HG03095 (cell line): ENCODE measurements at regions not wholly inside any gene's neighbourhood (a gene's known extent, or its start where the extent isn't known, plus 50 kb on each side); places are given as distances from the start of the nearest gene placed in this dataset.
"Not testable (repeated sequence)": the region's sequence is repeated elsewhere in the genome, so short reads cannot be mapped to it uniquely, and the experiment has no call there.

Source experiments
- ATAC-seq: cut with Tn5 transposase; IDR thresholded peaks from one replicate; pipeline ENCODE4 v1.9.1; 2021; ENCODE audit warnings: moderate library complexity; ENCODE audit not compliant: unreplicated experiment

DNA sequence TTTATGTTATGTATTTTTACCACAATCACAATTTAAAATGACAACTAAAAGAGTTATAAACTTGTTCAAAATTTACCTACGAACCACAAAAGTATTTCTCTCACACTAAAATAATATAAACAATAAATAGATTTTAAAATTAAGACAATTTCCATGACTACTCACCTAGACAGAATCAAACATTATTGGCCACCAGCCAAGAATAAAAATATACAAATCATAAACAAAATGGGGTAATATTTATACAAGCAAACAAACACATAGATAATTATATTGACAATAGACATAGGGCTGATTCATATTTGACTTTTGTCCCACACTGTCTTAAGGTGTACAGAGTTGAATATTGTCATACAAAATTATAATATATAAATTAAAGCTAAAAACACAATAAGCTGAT is 119.6 kb upstream of the ZNF92 start:
- no peak for ATAC-seq

DNA sequence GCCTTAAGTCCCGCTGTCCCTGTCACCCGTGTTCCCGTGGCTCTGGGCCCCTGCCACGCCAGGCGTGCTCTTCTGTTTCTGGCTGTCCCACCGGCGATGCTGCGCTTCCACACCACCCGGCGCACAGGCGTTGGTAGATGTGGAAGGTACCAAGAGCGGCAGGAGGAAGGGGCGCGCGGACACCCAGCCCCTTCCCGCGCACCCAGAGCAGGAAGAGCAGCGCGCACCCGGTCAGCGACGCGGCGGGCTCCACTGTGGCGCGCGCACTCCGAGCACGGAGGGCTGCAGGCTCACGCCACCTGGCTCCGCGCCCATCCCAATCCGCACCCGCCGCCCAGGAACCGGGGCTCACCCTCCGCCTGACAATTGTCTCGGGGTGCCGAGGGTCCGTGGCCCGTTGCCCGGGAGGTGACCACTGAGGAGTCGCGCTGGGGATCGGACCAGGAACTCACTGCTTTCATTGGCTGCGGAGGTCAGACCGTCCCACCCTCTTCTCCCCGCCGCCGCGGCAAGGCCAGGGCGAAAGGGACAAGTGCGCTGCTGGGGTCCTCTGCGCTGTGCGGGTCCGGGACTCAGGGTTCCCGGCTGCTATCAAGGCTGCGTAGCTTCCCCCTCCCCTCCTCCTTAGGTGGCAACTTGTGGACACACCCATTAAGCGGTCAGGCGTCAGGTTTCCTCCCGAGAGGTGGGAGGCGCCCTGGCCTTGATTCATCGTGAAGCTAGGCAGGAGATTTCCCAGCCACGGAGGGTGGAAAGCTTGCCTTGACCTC is 121.6 kb upstream of the ZNF92 start:
- no peak for ATAC-seq

DNA sequence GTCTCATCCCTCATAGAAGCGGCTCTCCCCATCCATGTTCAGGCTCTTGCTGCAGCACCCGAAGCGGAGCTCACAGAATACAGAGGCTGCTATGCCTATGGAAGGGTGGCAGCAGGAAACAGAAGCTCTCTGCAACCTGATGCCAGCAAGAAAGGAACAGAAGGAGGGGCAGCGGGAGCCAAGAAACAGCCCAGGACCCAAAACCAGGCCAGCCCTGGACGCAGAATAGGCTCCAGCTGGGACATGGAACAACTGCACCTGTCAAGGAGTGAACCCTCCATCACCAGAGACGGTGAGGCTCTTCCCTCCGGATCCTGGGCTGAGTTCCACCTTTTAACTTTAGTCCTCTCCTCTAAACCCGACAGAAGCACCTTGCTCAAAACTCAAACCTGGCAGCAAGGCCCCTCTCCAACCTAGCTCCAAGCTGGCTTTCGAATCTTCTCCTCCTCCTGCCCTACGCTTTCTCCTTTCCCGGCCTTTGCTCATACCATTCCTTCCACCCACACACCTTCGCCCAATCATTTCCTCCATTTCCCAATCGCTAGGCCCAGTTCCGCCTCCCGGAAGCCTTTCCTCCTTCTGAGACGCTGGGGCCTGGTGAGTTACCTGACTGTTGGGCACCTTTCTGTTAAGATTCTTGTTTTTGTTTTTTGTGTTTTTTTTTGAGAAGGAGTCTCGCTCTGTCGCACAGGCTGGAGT is 122.8 kb upstream of the ZNF92 start:
- no peak for ATAC-seq

DNA sequence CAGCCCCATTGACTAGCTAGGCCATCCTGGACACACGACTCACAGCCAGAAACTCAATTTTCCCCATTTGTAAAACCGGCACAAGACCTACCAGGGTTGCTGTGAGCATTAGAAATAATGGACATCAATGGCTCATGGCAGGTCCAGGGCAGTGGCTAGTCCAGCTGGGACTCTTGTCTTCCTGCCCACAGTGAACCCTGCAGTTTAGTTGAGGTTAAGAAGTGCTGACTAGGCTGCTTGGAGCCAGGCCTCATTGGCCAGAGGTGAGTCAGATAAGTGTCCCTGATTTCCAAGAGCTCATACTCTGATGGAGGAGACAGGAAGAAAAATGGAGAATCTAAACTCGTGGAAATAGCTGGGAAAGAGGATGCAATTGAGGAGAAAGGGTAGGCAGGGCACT is 123.4 kb upstream of the ZNF92 start:
- ATAC-seq, result no peak

DNA sequence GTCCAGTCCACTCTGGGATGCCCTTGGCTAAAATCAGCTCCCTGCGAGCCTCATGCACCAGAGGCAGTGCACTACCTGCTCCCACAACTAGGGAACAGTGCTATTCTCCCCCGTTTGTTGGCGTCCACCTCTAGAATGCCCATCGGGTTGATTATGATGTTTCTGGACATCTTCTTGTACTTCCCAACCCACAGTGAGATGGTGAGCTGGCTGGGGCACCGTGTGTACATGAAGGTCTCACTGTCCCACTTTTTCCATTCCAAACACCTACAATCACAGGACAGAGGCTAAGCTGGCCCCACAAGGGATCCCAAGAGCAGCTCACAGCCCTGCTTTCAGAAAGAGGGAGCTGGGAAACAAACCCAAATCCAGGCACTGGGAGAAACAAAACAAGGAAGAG is 126.2 kb upstream of the ZNF92 start:
- no peak for ATAC-seq

DNA sequence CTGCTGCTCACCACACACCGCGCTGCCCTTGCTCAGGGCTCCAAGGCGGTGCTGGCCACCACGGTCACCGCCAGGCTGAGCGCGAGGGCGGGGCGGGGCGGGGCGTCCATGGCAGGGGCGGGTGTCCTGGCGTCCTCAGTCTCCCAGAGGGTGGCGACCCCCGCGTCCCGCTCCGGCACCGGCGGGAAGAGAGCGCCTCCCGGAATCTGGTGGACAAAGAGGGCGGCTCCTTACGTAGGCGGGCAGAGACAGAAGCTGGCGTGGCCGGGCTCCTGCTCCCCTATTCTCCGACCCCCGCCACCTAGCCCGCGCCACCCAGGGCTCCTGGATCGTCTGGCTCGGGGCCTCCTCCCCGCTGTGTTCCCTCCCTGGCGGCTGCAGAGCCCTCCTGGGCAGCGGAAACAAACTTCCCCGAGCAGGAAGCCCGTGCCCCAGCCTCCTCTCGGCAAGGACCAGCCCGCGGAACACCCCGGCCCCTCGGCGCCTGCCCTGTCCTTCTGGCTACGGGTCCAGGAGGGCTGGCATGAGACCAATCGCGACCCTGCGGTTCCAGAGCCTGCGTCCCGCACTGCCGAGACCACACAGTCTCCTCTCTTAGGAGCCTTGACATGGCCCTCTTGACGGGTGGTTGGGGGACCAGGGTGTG is 133.8 kb upstream of the ZNF92 start:
- ATAC-seq, result no peak

DNA sequence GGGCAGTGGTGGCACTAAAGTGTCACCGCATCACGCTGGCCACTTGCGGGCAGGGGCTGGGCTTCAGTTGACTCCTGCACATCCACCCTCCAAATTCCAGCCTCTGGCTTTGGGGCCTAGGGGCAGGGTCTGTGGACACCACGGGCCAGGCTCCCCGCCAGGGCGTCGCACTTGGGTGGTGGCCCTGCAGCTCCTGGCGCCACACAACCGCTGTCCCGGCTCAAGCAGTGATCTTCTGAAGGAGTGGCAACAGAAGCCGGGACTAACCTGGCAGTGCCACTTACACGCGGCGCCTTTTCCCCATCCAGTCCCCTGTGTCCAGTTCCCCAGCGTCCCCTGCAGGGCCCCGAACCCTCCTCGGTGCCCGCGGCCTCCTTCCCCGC is 134.3 kb upstream of the ZNF92 start:
- no peak for ATAC-seq

DNA sequence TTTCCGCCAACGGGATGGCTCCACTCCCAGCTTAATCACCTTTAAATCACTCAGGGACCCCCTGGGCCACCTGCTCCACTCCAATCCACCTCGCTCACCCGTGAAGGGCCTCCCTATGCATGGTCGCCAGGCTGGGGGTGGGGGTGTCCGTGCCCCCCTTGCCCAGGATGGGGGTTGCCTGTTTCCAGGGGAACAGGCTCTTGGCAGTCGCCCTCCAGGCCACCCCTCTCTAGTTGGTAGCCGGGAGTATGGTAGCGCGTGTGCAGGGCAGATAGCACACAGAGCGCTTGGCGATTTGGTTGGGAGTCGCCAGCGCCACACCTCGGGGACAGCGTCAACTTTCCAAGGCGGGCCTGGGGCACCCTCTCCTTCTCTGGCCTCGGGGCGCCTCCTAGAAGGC is 134.9 kb upstream of the ZNF92 start:
- no peak for ATAC-seq

DNA sequence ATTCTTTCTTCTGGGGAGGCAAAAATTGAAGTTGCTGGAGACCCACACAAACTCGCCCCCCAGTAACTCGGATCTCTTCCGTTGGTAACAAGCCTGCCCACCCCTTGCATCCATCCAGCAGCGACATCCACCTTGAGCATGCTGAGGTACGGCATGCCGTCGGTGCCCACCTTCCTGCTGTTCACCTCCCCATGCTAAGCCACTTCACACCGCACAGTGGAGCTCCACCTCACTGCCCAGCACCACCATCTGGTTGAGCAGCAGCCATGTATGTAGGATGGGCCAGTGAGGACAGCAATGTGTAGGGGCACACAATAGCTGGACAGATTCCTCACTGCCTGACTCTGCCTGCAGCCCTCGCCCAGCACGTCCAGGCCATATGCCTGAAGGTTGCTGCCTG is 138.1 kb upstream of the ZNF92 start:
- no peak for ATAC-seq

DNA sequence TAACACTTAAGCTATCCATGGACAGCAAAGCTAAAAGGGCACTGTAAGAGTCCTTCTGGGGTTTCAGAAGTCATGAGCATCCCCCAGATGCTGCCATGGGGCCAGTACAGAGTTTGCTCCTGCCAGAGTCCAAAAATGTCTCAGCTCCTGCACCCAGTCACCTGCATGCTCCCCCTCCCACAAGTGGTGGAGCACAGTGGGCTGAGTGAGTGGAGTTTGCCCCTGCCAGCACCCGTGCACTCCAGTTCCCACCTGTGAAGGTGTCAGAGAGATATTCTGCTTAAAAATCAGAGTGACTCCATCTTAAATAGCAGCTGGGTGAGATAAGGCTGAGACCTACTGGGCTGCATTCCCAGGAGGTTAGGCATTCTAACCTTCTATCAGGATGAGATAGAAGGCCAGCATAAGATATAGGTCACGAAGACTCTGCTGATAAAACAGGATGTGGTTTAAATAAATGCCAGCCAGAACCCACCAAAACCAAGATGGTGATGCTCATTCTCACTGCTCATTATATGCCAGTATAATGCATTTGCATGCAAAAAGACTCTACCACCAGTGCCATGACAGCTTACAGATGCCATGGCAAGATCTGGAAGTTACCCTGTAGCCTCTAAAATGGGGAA is 140.1 kb upstream of the ZNF92 start:
- no peak for ATAC-seq

DNA sequence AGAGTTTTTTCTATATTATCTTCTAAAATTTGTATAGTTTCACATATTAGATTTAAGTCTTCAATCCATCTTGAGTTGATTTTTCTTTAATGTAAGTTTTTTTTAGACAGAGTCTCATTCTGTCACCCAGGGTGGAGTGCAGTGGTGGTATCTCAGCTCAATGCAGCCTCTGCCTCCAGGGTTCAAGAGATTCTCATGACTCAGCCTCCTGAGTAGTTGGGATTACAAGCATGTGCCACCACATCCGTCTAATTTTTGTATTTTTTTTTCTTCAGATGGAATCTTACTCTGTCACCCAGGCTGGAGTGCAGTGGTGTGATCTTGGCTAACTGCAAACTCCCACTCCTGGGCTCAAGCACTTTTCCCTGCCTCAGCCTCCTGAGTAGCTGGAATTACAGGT is 143.4 kb upstream of the ZNF92 start:
- no peak for ATAC-seq

DNA sequence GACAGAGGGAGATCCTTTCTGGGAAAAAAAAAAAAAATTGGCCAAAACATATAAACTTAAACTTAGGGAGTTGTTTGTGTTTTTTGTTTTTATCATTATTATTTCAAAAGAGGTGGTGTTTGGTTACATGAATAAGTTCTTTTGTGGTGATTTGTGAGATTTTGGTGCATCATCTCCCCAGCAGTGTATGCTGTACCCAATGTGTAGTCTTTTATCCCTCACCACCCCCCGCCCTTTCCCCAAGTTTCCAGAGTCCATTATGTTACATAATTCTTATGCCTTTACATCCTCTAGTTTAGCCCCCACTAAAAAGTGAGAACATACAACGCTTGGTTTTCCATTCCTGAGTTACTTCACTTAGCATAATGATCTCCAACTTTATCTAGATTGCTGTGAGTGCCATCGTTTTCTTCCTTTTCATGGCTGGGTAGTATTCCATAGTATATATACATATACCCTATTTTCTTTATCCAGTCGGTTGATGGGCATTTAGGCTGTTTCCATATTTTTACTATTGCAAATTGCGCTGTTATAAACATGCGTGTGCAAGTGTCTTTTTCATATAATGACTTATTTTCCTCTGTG is 148.1 kb upstream of the ZNF92 start:
- ATAC-seq, result no peak

DNA sequence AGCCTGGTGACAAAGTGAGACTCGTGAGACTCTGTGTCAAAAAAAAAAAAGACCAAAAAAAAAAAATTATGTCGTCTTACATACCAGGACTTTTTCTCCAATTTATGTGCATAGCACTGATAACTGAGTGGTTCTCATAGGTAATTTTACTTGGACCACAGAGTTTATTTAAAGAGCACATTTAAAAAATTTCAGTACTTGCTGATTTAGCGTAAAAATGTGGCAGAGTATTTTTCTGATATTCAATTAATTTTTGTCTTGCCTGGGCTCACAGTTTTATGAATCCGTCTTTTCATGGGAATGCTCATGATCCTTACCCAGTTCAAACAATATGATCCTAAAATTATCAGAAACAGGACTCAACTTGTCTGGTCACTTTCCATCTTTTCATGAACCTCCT is 151.0 kb upstream of the ZNF92 start:
- ATAC-seq, result no peak

DNA sequence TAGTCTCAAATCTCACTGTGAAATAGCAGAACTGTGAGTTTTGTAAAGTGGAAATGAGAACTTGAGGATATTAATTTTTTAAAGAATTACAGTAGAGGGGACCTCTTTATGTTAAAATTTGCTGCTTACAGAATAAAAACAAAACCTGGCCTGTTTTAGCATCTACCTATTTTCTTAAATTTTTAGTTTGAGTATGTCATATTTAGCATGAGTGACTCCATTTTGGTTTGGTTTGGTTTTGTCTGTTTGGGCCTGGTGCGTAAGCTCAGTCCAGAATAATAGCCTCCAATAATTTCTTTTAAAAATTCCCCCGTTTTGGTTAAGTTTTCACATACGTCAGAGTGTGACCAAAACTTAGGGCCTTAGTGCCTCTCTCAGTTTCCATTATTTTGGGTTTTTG is 152.0 kb upstream of the ZNF92 start:
- ATAC-seq, result no peak

DNA sequence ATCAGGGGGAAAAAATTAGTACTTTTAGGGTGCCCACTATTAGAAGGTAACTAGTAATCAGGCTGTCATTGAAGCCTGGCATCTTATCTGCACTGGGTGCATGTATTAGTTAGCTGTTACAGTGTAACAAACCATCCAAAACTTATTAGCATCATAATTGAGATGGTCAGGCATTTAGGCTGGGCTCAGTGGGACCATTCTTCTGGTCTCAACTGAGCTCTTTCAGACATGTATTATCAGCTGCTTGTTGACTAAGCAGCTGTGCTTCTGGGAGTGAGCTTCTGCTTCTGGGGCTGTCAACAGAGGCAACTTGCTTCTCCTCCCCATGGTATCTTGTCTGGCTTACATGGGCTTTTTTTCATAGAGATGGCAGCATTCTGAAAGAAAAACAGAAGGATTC is 154.0 kb upstream of the ZNF92 start:
- no peak for ATAC-seq

DNA sequence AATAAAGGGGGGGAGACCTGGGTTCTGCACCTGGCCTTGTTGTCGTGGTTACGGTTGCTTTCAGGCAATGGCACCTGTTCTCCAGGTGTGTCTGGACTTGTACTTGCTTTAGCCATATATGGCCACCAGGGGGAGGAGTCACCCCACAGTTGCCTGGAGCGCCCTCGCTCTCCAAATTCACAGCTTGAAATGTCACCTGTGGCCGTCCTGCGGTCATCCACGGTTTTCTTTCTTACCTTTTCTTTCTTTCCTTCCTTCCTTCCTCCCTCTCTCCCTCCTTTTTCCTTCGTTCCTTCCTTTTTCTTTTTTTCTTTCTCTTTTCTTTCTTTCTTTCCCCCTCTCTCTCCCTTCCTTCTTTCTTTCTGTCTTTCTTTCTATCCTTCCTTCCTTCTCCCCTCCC is 157.2 kb upstream of the ZNF92 start:
- peak; percentile 70 for ATAC-seq

DNA sequence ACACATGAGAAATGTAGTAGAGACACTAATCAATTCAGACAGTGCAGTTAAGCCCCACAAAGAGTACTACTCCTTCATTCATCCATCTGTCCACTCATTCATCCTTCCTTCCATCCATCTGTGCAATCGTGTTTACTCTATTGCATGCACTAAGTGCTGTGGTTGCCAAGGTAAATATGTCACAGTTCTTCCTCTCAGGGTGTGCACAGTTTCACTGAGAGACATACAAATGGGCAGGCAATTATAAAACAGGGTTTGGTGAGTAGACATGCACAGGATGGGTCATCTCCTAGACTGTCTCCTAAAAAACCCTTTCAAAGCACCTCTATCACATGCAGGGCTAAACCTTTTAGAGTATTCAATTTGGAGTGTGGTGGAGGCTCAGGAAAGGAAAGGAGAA is 160.4 kb upstream of the ZNF92 start:
- not testable (repeated sequence) for ATAC-seq

DNA sequence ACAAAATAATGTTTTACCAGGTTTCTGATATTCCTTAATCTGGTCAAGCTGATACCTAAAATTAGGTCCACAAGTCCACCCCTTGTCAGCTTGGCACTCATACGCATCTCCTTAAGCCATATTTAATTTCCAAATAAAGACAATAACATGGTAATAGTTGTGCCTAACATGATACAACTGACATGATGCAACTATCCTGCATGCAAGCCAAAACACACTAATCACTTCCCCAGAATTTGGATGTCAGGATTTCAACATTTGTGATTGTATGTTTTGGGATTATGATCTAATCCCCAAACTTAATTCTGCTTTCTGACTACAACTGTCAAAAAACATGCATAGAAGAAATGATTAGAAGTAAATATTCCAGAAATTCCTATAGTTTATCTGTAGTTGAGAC is 174.4 kb upstream of the ZNF92 start:
- ATAC-seq, result not testable (repeated sequence)

DNA sequence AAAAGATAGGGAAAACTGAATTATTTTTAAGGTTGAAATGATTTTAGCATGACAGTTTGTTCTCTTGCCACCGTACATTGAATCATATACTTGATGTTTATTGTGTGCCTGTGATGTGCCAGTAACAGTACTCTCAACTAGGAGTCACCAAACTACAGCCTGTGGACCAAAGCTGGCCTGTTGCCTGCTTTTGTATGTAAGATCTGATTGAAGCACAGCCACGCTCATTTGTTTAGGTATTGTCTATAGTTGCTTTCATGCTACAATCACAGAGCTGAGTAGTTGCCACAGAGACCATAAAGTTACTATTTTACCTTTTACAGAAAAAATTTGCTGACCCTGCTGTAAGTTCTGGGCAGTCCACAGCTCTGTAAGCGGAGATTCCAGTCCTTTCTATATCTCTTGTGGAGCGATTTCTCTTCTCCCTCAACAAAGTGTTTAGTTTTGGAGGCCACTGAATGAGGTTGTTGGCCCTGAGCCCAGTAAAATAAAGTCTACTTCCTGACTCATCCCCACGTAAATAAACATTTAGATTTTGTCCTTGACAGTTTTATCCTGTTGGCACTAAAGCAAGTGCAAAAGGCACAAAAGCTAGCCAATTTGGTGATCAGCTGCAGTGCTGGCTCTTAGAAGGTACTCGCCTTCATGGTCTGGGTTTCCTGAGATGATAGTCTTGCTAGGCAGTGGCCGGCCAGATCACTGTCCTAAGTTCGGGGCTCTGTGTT is 180.2 kb upstream of the ZNF92 start:
- not testable (repeated sequence) for ATAC-seq

DNA sequence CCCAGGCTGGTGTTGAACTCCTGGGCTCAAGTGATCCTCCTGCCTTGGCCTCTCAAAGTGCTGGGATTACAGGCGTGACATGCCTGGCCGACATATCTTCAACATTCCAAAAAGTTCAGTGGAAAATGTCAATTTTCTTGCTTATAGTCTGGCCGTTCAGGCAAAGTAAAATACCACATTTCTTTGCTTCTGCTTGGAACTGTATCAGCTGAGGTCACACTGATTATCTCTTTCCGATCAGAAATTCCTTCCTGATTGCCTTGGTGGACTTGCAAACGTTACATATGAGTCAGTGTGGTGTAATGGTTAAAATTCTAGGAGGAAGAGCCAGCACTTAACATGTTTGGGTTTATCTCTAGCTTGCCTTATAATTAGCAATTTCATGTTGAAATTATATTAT is 170.6 kb upstream of the ERV3-1 start:
- not testable (repeated sequence) for ATAC-seq

DNA sequence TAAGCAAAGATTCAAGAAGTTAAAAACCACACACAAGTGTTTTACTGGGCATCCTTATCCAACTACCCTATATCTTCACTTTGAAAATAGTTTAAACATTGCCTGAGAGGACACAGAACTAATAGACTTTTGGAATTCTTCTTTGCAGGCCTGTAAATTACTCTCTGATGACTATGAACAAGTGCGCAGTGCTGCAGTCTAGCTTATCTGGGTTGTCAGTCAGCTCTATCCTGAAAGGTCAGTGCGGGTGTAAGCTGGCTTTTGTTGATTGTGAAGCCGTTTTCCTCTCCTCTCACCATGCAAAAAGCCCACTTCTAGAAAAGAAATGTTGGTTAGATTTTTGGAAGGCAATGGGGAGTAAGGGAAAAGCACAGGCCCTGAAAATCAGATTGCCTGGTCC is 143.6 kb upstream of the ERV3-1 start:
- not testable (repeated sequence) for ATAC-seq
